ENCODE measurements at regions not wholly inside any gene's neighbourhood (a gene's known extent, or its start where the extent isn't known, plus 50 kb on each side); places are given as distances from the start of the nearest gene placed in this dataset.

DNA sequence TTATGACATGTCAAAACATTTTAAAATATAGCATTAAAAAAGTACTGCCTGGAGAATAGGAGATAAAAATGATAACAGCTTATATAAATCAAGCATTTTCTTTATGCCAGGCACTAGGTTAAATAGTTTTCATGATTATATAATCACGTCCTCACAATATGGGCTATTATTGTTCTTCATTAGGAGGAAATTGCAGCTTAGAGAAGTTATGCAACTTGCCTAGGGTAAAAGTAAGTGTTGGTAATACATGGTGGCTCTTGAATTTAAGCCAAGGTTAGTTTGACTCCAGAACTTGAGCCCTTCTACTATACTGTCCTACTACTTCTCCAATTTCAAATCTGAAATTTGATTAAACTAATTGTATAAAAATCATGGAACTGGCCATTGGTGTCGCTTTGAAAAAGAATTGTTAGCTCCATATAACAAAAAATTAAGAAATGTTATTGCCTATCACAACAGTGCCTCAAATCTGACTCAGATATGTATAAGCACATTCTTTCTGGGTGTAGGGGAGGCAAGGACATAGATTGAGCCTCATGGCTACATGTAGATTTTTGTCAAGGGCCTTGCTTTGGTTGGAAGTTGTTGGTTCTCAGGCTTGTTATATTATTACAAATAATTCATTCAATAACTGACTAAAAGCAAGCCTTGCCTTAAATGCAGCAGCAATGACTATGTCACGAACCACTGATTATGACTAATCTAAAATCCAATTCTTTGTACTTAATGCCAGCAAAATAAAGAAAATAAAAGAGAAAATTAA lies 223.5 kb upstream of the DAB2 start:
- no peaks in the 10 kb centered on the region for H3K9me3 ChIP-seq (ENCODE audit: low read length)

DNA sequence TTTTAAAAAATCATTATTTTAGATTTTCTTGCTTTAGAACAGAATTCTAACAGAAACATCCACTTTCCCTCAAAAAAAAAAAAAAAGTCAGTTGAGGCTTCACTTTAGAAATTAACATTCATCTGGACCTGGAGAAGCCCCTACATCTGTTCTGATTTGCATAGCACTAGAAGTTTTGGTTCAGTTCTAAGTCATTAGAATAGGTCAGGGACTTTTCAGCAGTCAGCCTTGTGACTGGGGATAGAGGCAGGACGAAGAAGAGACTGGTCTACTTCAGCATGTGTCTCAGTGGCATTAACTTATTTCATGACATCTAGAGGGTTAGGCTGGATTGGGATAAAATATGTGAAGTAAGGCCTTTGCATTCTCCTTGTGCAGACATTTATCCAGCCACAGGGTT lies 215.8 kb upstream of the DAB2 start:
- Histone ChIP-seq H3K9me3 (ENCODE audit: low read length) (no peaks in the 10 kb centered on the region), H3K4me1 (ENCODE audit: insufficient read depth, low read length) (no peaks in the 10 kb centered on the region), H2AFZ (ENCODE audit: low read depth, low read length) (no peak overlapping the region), H3K36me3 (ENCODE audit: insufficient read depth, low read length) (no peaks in the 10 kb centered on the region), H3K27me3 (ENCODE audit: insufficient read depth, low read length) (no peaks in the 10 kb centered on the region), H3K4me3 (ENCODE audit: low read length) (no peak overlapping the region)

More for the DNA sequence above, 223.5 kb upstream of the DAB2 start:
- Histone ChIP-seq H3K27me3 (ENCODE audit: insufficient read depth, low read length) (no peaks in the 10 kb centered on the region), H3K4me1 (ENCODE audit: insufficient read depth, low read length) (no peaks in the 10 kb centered on the region), H3K36me3 (ENCODE audit: insufficient read depth, low read length) (no peaks in the 10 kb centered on the region), H3K4me3 (ENCODE audit: low read length) (no peak overlapping the region), H2AFZ (ENCODE audit: low read depth, low read length) (no peak overlapping the region)

DNA sequence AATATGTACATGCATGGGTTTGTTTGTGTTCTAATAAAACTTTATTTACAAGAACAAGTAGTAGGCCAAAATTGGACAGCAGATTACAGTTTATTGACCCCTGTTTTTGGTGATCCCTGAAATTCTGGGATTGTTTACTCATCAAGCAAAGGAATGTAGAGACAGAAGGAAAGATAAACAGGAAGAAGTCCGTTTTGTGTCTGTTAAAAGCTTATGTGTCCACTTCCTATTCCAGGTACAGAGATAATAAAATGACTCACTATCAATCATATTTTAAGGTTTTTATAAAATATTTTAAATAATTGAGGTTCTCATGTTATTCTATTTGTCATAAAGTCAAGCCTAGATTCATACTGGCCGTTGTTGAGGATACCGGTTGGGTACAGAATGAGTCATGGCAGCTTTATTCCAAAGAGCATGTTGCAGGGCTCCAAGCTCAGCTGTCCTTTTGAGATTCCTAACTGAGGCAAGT lies 214.9 kb upstream of the DAB2 start:
- no peaks in the 10 kb centered on the region for H3K9me3 ChIP-seq (ENCODE audit: low read length)
- no peaks in the 10 kb centered on the region for H3K36me3 ChIP-seq (ENCODE audit: insufficient read depth, low read length)
- H2AFZ ChIP-seq (ENCODE audit: low read depth, low read length), result no peak overlapping the region
- H3K4me1 ChIP-seq (ENCODE audit: insufficient read depth, low read length), result no peaks in the 10 kb centered on the region
- no peaks in the 10 kb centered on the region for H3K27me3 ChIP-seq (ENCODE audit: insufficient read depth, low read length)
- no peak overlapping the region for H3K4me3 ChIP-seq (ENCODE audit: low read length)

DNA sequence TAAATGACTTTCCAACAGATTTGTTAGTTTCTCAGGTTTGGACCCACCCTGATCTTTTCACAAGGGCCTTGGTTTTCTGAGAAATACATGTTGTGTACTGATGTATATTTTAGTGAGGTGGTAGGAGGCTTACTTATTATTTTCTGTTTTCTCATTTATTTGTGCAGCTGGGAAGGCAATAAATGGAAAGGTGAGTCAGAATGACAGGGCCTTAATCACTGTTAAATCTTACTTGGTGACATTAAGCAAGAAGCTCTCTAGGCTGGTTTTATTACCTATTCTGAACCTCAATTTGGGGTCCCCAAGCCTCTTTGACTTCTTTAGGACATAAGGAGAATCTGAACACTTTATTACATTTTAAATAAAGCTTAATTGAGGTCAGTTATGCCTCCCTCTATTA lies 214.0 kb upstream of the DAB2 start:
- no peaks in the 10 kb centered on the region for H3K4me1 ChIP-seq (ENCODE audit: insufficient read depth, low read length)
- no peaks in the 10 kb centered on the region for H3K27me3 ChIP-seq (ENCODE audit: insufficient read depth, low read length)
- no peaks in the 10 kb centered on the region for H3K36me3 ChIP-seq (ENCODE audit: insufficient read depth, low read length)
- no peak overlapping the region for H2AFZ ChIP-seq (ENCODE audit: low read depth, low read length)
- H3K4me3 ChIP-seq (ENCODE audit: low read length), result no peak overlapping the region
- H3K9me3 ChIP-seq (ENCODE audit: low read length), result no peaks in the 10 kb centered on the region

DNA sequence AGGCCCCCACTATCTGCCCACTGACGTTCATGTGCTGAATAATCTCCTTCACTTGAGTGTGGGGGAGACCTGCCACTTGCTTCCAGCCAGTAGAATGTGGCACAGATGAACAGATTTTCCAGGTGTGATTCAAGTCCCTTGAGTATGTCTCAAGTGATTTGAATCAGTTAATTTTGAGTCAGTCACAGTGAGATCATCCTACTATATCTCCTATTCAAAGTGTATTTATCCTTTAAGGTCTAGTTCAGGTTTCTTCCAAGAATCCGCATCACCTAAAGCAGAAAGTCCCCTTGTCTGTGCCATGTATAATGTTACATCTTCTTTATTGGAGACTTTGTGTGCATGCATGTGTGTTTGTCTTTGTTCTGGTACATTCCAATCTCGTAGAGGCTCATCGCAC lies 208.3 kb upstream of the DAB2 start:
- no peaks in the 10 kb centered on the region for H3K4me1 ChIP-seq (ENCODE audit: insufficient read depth, low read length)
- no peaks in the 10 kb centered on the region for H3K9me3 ChIP-seq (ENCODE audit: low read length)
- no peaks in the 10 kb centered on the region for H3K36me3 ChIP-seq (ENCODE audit: insufficient read depth, low read length)
- no peak overlapping the region for H2AFZ ChIP-seq (ENCODE audit: low read depth, low read length)
- no peak overlapping the region for H3K4me3 ChIP-seq (ENCODE audit: low read length)
- H3K27me3 ChIP-seq (ENCODE audit: insufficient read depth, low read length), result no peaks in the 10 kb centered on the region

DNA sequence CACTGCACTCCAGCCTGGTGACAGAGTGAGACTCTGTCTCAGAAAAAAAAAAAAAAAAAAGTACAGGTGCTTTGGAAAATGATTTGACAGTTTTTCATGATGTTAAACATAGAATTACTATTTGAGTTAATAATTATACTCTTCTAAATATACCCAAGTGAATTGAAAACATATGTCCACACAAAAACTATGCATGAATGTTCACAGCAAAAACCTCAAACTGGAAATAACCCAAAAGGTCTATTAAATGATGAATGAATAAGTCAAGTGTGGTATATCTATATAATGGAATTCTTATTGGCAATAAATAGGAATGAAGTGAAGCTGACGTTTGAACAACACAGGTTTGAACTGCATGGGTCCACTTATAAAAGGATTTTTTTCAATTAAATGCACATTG lies 207.2 kb upstream of the DAB2 start:
- H3K9me3 ChIP-seq (ENCODE audit: low read length), result no peaks in the 10 kb centered on the region
- no peak overlapping the region for H2AFZ ChIP-seq (ENCODE audit: low read depth, low read length)

DNA sequence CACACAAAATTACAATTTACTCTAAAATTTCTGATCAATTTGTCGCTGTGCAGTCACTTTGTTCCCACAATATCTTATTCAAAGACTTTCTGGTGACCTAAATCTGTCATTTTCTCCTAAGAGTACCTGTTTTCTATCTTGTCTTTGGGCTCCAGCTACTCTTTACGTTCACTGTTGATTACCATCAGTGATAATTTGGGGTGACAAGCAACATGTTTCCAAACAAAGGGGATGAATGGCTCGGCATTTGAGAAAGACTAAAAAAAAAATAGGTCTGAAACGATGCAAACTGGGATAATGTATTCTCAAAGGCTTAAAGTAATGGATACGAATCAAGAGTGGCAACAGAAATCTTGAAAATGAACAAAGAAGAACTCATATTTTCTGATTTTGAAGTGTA lies 205.2 kb upstream of the DAB2 start:
- no peaks in the 10 kb centered on the region for H3K4me1 ChIP-seq (ENCODE audit: insufficient read depth, low read length)
- H3K27me3 ChIP-seq (ENCODE audit: insufficient read depth, low read length), result no peaks in the 10 kb centered on the region

More for the DNA sequence above, 207.2 kb upstream of the DAB2 start:
- no peaks in the 10 kb centered on the region for H3K27me3 ChIP-seq (ENCODE audit: insufficient read depth, low read length)
- no peaks in the 10 kb centered on the region for H3K36me3 ChIP-seq (ENCODE audit: insufficient read depth, low read length)
- no peak overlapping the region for H3K4me3 ChIP-seq (ENCODE audit: low read length)
- H3K4me1 ChIP-seq (ENCODE audit: insufficient read depth, low read length), result no peaks in the 10 kb centered on the region

DNA sequence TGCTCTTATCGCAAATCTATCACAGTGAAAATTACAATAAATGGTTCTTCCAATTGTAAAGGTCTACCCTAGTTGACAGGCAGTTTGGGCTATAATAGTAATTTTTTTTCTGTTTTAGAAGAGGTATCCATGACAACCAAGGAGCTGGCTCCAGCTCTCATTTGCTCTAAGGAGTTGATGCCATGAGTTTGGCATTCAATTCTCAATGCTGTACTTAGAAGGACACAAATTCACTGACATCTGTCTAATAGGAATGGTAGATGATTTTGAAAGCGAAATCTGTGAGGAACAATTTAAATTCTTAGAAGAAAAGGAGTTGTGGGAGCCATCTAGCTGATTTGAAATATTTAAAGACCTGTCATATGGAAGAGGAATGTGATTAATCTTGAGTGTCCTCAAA lies 203.6 kb upstream of the DAB2 start:
- Histone ChIP-seq H3K27me3 (ENCODE audit: insufficient read depth, low read length) (no peaks in the 10 kb centered on the region), H3K36me3 (ENCODE audit: insufficient read depth, low read length) (no peaks in the 10 kb centered on the region), H3K4me3 (ENCODE audit: low read length) (no peak overlapping the region), H3K4me1 (ENCODE audit: insufficient read depth, low read length) (no peaks in the 10 kb centered on the region), H3K9me3 (ENCODE audit: low read length) (no peaks in the 10 kb centered on the region), H2AFZ (ENCODE audit: low read depth, low read length) (no peak overlapping the region)

More for the DNA sequence above, 205.2 kb upstream of the DAB2 start:
- H2AFZ ChIP-seq (ENCODE audit: low read depth, low read length), result no peak overlapping the region
- H3K36me3 ChIP-seq (ENCODE audit: insufficient read depth, low read length), result no peaks in the 10 kb centered on the region
- no peaks in the 10 kb centered on the region for H3K9me3 ChIP-seq (ENCODE audit: low read length)
- H3K4me3 ChIP-seq (ENCODE audit: low read length), result no peak overlapping the region

DNA sequence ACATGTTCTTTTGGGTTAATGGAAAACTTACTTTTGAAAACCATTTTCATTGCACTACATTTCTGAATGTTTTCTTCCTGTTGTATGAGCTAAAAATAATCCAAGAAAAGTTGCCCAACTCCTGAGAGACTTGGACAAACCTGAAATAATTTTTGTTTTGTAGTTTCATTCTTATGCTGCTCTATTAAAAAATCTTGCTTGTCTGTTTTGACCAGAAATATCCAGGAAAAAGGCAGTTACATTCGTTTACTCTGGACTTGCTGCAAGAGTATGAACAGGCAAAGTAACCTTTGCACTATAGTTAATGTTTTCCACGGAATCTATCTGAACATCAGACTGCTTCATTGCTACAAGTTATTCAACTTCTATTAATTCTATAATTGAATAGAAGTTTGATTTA lies 200.1 kb upstream of the DAB2 start:
- no peak overlapping the region for H3K4me3 ChIP-seq (ENCODE audit: low read length)
- H3K4me1 ChIP-seq (ENCODE audit: insufficient read depth, low read length), result no peaks in the 10 kb centered on the region
- H3K27me3 ChIP-seq (ENCODE audit: insufficient read depth, low read length), result no peaks in the 10 kb centered on the region
- no peaks in the 10 kb centered on the region for H3K9me3 ChIP-seq (ENCODE audit: low read length)
- no peak overlapping the region for H2AFZ ChIP-seq (ENCODE audit: low read depth, low read length)
- H3K36me3 ChIP-seq (ENCODE audit: insufficient read depth, low read length), result no peaks in the 10 kb centered on the region

DNA sequence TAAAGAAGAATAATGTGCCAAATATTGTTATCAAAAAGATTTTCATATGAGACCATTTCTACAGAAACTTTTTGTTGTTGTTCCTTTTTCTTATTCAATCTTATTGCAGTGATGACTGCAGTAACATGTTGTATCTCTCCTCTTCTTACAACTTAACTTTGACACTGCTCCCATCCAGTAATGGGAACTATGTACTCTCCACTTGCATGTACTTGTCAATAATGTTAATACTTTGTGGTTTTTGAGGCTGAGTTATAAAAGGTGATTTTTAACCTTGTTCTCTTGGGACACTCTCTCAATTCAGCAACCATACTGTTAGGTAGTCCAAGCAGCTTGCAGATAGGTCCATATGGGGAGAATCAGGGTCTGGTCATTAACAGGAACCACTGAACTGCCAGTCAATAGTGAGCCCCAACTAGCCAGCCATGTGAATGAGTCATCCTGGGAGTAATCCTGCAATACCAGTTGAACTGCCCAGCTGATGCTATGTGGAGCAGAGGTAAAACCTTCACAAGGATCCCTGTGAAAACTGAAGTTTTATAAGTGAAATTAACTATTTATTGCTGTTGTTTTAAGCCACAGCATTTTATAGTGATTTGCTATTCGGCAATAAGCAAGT lies 199.6 kb upstream of the DAB2 start:
- Histone ChIP-seq H3K4me3 (ENCODE audit: low read length) (no peak overlapping the region), H3K4me1 (ENCODE audit: insufficient read depth, low read length) (no peaks in the 10 kb centered on the region), H2AFZ (ENCODE audit: low read depth, low read length) (no peak overlapping the region), H3K9me3 (ENCODE audit: low read length) (no peaks in the 10 kb centered on the region), H3K27me3 (ENCODE audit: insufficient read depth, low read length) (no peaks in the 10 kb centered on the region), H3K36me3 (ENCODE audit: insufficient read depth, low read length) (no peaks in the 10 kb centered on the region)

DNA sequence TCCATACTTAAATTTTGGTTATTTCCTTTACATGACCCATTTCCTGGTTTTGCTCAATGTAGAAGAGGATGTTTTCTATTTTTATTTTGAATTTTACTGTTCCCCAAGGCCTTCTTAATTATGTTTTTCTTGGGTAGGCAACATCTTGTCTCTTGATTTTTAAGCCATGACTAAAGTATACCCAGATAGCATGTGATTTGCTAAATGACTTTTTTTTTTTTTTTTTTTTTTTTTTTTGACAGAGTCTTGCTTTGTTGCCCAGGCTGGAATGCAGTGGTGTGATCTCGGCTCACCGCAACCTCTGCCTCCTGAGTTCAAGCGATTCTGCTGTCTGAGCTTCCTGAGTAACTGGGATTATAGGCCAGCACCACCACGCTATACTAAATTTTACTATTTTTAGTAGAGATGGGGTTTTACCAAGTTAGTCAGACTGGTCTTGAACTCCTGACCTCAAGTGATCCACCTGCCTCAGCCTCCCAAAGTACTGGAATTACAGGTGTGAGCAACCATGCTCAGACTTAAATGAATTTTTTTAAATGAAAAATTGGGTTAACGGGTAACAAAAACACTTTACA lies 198.6 kb upstream of the DAB2 start:
- Histone ChIP-seq H3K4me3 (ENCODE audit: low read length) (no peak overlapping the region), H3K4me1 (ENCODE audit: insufficient read depth, low read length) (no peaks in the 10 kb centered on the region), H3K36me3 (ENCODE audit: insufficient read depth, low read length) (no peaks in the 10 kb centered on the region), H3K27me3 (ENCODE audit: insufficient read depth, low read length) (no peaks in the 10 kb centered on the region), H3K9me3 (ENCODE audit: low read length) (no peaks in the 10 kb centered on the region), H2AFZ (ENCODE audit: low read depth, low read length) (no peak overlapping the region)

DNA sequence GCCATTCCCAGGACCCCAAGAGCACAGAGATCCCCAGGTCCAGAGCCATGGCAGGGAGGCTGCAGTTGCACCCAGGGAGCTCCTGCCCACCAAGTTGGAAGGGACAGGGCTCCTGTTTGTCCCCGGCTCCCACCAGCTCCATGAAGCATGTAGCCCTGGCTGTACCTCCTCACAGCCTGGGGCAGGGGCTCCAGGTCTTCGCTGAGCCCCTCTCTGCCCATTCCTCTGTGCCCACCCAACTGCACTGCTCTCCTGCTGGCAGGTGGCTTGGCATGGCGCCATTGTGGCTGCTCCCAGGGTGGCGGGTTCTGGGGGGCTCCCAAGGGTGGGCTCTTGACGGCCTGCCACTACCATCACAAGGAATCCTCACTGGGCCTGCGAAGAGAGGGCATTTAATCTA lies 197.5 kb upstream of the DAB2 start:
- no peaks in the 10 kb centered on the region for H3K36me3 ChIP-seq (ENCODE audit: insufficient read depth, low read length)
- no peaks in the 10 kb centered on the region for H3K27me3 ChIP-seq (ENCODE audit: insufficient read depth, low read length)
- no peaks in the 10 kb centered on the region for H3K9me3 ChIP-seq (ENCODE audit: low read length)
- H3K4me3 ChIP-seq (ENCODE audit: low read length), result no peak overlapping the region
- no peak overlapping the region for H2AFZ ChIP-seq (ENCODE audit: low read depth, low read length)
- no peaks in the 10 kb centered on the region for H3K4me1 ChIP-seq (ENCODE audit: insufficient read depth, low read length)

DNA sequence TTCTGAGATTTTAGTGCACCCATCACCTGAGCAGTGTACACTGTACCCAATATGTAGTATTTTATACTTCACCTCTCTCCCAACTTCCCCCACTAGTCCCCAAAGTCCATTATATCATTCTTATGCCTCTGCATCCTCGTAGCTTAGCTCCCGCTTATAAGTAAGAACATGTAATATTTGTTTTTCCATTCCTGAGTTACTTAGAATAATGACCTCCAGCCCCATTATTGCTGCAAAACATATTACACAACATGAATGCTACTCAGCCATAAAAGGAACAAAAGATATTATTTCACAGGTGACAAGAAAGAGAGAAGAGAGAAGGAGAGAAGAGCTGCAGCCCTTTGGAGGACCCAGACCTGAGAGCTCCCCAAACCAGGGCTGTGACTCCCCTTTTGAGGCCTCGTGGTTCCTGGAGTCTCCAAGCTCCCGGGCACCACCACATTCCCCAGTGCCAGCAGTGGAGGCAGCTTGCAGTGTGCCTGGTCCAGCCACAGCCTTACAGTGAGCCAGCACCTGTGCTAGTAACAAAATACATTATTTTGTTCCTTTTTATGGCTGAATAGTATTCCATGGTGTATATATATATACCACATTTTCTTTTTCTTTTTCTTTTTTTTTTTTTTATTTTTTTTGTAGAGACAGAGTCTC lies 194.5 kb upstream of the DAB2 start:
- no peaks in the 10 kb centered on the region for H3K36me3 ChIP-seq (ENCODE audit: insufficient read depth, low read length)
- H3K27me3 ChIP-seq (ENCODE audit: insufficient read depth, low read length), result no peaks in the 10 kb centered on the region
- no peak overlapping the region for H2AFZ ChIP-seq (ENCODE audit: low read depth, low read length)
- no peak overlapping the region for H3K4me3 ChIP-seq (ENCODE audit: low read length)
- H3K9me3 ChIP-seq (ENCODE audit: low read length), result no peaks in the 10 kb centered on the region
- no peaks in the 10 kb centered on the region for H3K4me1 ChIP-seq (ENCODE audit: insufficient read depth, low read length)
